ENCODE measurements at regions not wholly inside any gene's neighbourhood (a gene's known extent, or its start where the extent isn't known, plus 50 kb on each side); places are given as distances from the start of the nearest gene placed in this dataset.

GRCh38 chr2:157170299-157170698 is 87.2 kb upstream of the GALNT5 start:
- TF ChIP-seq POLR2AphosphoS5 (IDR thresholded peaks at IDR 0.05; ENCODE audit: borderline replicate concordance, low read depth, low read length) (no peak), EZH2 (IDR thresholded peaks at IDR 0.05) (no peak), FOXP2 (optimal IDR thresholded peaks at IDR 0.05; ENCODE audit: control extremely low read depth, extremely low read length, insufficient read depth) (no peak)
- no peak overlapping the region for H3K27ac ChIP-seq
- DNase-seq (ENCODE audit: low read depth, low spot score): no peak

GRCh38 chr2:157172239-157172638 is 85.3 kb upstream of the GALNT5 start:
- TF ChIP-seq FOXP2 (optimal IDR thresholded peaks at IDR 0.05; ENCODE audit: control extremely low read depth, extremely low read length, insufficient read depth) (no peak), POLR2AphosphoS5 (IDR thresholded peaks at IDR 0.05; ENCODE audit: borderline replicate concordance, low read depth, low read length) (no peak), EZH2 (IDR thresholded peaks at IDR 0.05) (no peak)
- no peak for DNase-seq (ENCODE audit: low read depth, low spot score)
- Histone ChIP-seq H3K27ac (no peak overlapping the region), H3K36me3 (ENCODE audit: insufficient read depth, low read length) (no peaks in the 10 kb centered on the region), H3K4me3 (no peak overlapping the region), H3K9me3 (ENCODE audit: low read depth, low read length) (no peaks in the 10 kb centered on the region), H3K9ac (ENCODE audit: insufficient read length) (no peak overlapping the region)

More at GRCh38 chr2:157170299-157170698, 87.2 kb upstream of the GALNT5 start:
- H3K9me3 ChIP-seq (ENCODE audit: low read depth, low read length): no peaks in the 10 kb centered on the region
- no peak overlapping the region for H3K9ac ChIP-seq (ENCODE audit: insufficient read length)
- no peaks in the 10 kb centered on the region for H3K36me3 ChIP-seq (ENCODE audit: insufficient read depth, low read length)
- no peak overlapping the region for H3K4me3 ChIP-seq

- H3K9ac ChIP-seq (ENCODE audit: insufficient read length): no peak overlapping the region
- peak overlapping the region; percentile 53 for H3K4me3 ChIP-seq
- H3K27ac ChIP-seq: no peak overlapping the region; the same call in 1 of the 2 replicates
- TF ChIP-seq POLR2AphosphoS5 (IDR thresholded peaks at IDR 0.05; ENCODE audit: borderline replicate concordance, low read depth, low read length) (no peak), EZH2 (IDR thresholded peaks at IDR 0.05) (no peak), FOXP2 (optimal IDR thresholded peaks at IDR 0.05; ENCODE audit: control extremely low read depth, extremely low read length, insufficient read depth) (no peak)
- H3K36me3 ChIP-seq (ENCODE audit: insufficient read depth, low read length): no peaks in the 10 kb centered on the region
- no peaks in the 10 kb centered on the region for H3K9me3 ChIP-seq (ENCODE audit: low read depth, low read length)
- no peak for DNase-seq (ENCODE audit: low read depth, low spot score)
Observed at GRCh38 chr2:157172866-157173578, 84.5 kb upstream of the GALNT5 start.

- no peaks in the 10 kb centered on the region for H3K9me3 ChIP-seq (ENCODE audit: low read depth, low read length)
- TF ChIP-seq POLR2AphosphoS5 (IDR thresholded peaks at IDR 0.05; ENCODE audit: borderline replicate concordance, low read depth, low read length): no peak
- no peak for TF ChIP-seq EZH2 (IDR thresholded peaks at IDR 0.05)
- TF ChIP-seq FOXP2 (optimal IDR thresholded peaks at IDR 0.05; ENCODE audit: control extremely low read depth, extremely low read length, insufficient read depth): no peak
- DNase-seq (ENCODE audit: low read depth, low spot score): peak; percentile 91
- no peaks in the 10 kb centered on the region for H3K36me3 ChIP-seq (ENCODE audit: insufficient read depth, low read length)
- H3K4me3 ChIP-seq: peak overlapping the region; percentile 53
- peak overlapping the region; percentile 20; the same call in 1 of the 2 replicates for H3K27ac ChIP-seq
- no peak overlapping the region for H3K9ac ChIP-seq (ENCODE audit: insufficient read length)
Observed at GRCh38 chr2:157173740-157174184, 83.7 kb upstream of the GALNT5 start.

- H3K4me3 ChIP-seq: peak overlapping the region; percentile 53
- H3K9ac ChIP-seq (ENCODE audit: insufficient read length): no peak overlapping the region
- TF ChIP-seq FOXP2 (optimal IDR thresholded peaks at IDR 0.05; ENCODE audit: control extremely low read depth, extremely low read length, insufficient read depth): no peak
- TF ChIP-seq POLR2AphosphoS5 (IDR thresholded peaks at IDR 0.05; ENCODE audit: borderline replicate concordance, low read depth, low read length): no peak
- no peak for TF ChIP-seq EZH2 (IDR thresholded peaks at IDR 0.05)
- no peaks in the 10 kb centered on the region for H3K9me3 ChIP-seq (ENCODE audit: low read depth, low read length)
- DNase-seq (ENCODE audit: low read depth, low spot score): no peak
- H3K27ac ChIP-seq: no peak overlapping the region; the same call in 1 of the 2 replicates
- no peaks in the 10 kb centered on the region for H3K36me3 ChIP-seq (ENCODE audit: insufficient read depth, low read length)
Observed at GRCh38 chr2:157174321-157174720, 83.2 kb upstream of the GALNT5 start.

- no peak for DNase-seq (ENCODE audit: low read depth, low spot score)
- TF ChIP-seq FOXP2 (optimal IDR thresholded peaks at IDR 0.05; ENCODE audit: control extremely low read depth, extremely low read length, insufficient read depth) (no peak), EZH2 (IDR thresholded peaks at IDR 0.05) (no peak), POLR2AphosphoS5 (IDR thresholded peaks at IDR 0.05; ENCODE audit: borderline replicate concordance, low read depth, low read length) (no peak)
- Histone ChIP-seq H3K4me3 (no peak overlapping the region), H3K9ac (ENCODE audit: insufficient read length) (no peak overlapping the region), H3K36me3 (ENCODE audit: insufficient read depth, low read length) (no peaks in the 10 kb centered on the region), H3K9me3 (ENCODE audit: low read depth, low read length) (no peaks in the 10 kb centered on the region), H3K27ac (no peak overlapping the region)
Observed at GRCh38 chr2:157176602-157177001, 80.9 kb upstream of the GALNT5 start.

- no peaks in the 10 kb centered on the region for H3K36me3 ChIP-seq (ENCODE audit: insufficient read depth, low read length)
- H3K4me3 ChIP-seq: no peak overlapping the region
- H3K9ac ChIP-seq (ENCODE audit: insufficient read length): no peak overlapping the region
- no peak for DNase-seq (ENCODE audit: low read depth, low spot score)
- no peaks in the 10 kb centered on the region for H3K9me3 ChIP-seq (ENCODE audit: low read depth, low read length)
- TF ChIP-seq POLR2AphosphoS5 (IDR thresholded peaks at IDR 0.05; ENCODE audit: borderline replicate concordance, low read depth, low read length): no peak
- no peak for TF ChIP-seq FOXP2 (optimal IDR thresholded peaks at IDR 0.05; ENCODE audit: control extremely low read depth, extremely low read length, insufficient read depth)
- TF ChIP-seq EZH2 (IDR thresholded peaks at IDR 0.05): no peak
- H3K27ac ChIP-seq: no peak overlapping the region
Observed at GRCh38 chr2:157178874-157179273, 78.6 kb upstream of the GALNT5 start.

DNA sequence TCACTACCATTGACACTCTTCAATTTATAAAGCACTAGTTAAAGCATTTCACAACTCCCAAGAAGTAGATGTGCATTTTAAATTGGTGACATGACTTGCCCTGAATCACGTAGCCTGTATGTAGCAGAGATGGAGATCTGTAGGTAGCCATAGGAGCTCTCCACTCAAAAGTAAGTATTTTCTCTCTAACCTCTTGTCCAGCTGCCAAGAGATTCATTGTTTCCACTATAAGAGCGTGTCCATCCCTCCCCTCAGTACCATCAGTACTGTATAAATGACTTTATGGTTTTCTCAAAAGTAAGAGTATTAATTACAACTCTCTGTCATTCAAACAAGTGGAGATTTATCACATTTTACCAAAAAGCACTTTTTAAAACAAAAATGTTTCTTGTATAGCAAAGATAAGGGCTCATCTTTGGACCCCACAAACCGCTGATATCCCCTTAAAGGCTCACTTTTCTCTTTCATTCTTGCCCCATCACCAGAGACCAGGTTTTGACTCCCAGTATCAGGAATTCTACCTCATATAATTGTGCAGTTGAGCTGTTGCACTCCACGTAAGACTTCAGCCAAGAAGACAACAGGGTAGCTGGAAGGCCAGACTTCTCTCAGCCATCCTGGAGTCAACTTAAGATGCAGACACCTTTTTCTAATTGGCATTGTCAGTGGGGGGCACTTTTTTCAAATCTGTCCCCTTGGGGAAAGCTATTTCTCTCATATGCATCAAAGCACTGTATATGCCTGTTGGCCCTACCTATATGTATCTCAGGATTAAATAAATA is 78.0 kb upstream of the GALNT5 start:
- H3K36me3 ChIP-seq (ENCODE audit: insufficient read depth, low read length): no peaks in the 10 kb centered on the region
- DNase-seq (ENCODE audit: low read depth, low spot score): no peak
- H3K4me3 ChIP-seq: no peak overlapping the region
- TF ChIP-seq EZH2 (IDR thresholded peaks at IDR 0.05) (no peak), FOXP2 (optimal IDR thresholded peaks at IDR 0.05; ENCODE audit: control extremely low read depth, extremely low read length, insufficient read depth) (no peak), POLR2AphosphoS5 (IDR thresholded peaks at IDR 0.05; ENCODE audit: borderline replicate concordance, low read depth, low read length) (no peak)
- H3K9me3 ChIP-seq (ENCODE audit: low read depth, low read length): no peaks in the 10 kb centered on the region
- no peak overlapping the region for H3K9ac ChIP-seq (ENCODE audit: insufficient read length)
- H3K27ac ChIP-seq: no peak overlapping the region

Data from SK-N-MC (cell line).